Panc1 (cell line): ENCODE measurements at regions not wholly inside any gene's neighbourhood (a gene's known extent, or its start where the extent isn't known, plus 50 kb on each side); places are given as distances from the start of the nearest gene placed in this dataset.

ENCODE experiments used
- ATAC-seq: fragments of 200-7000 bp; cut with Tn5 transposase; 2 replicates; pipeline ENCODE4 v1.9.1; 2020; ENCODE audit warnings: mild to moderate bottlenecking, moderate library complexity
- BruUV-seq: library from RNA; stranded (reverse); fragments of 400-500 nt; replicated peaks from 2 replicates; lab custom pipeline; 2021; lab: Mats Ljungman, UMichigan
- CTCF ChIA-PET: fragments of 300-600 bp; sonication (Branson Sonifier 250); formaldehyde crosslinking; loops from one replicate; lab custom pipeline; 2022; ENCODE audit warnings: antibody characterized with exemption; lab: Charles Lee
- POLR2A ChIA-PET: fragments of 300-600 bp; sonication (Branson Sonifier 250); formaldehyde crosslinking; loops from one replicate; lab custom pipeline; 2022; ENCODE audit warnings: antibody characterized with exemption; lab: Charles Lee
- DNase-seq: peaks from one replicate; pipeline ENCODE4 v3.0.0-alpha.2; 2010; ENCODE audit warnings: low read depth, low spot score
- H3K27ac ChIP-seq: 2 replicates; pipeline ENCODE4 v1.5.1; 2011; ENCODE audit warnings: mild to moderate bottlenecking, low read length, inconsistent platforms
- H3K27me3 ChIP-seq: fragments of 200-500 bp; sonication (Bioruptor generic); 2 replicates; pipeline ENCODE4 v1.6.0; 2014; ENCODE audit warnings: low read length, inconsistent platforms; ENCODE audit not compliant: control insufficient read depth, insufficient read depth
- H3K36me3 ChIP-seq: fragments of 200-500 bp; sonication (Bioruptor generic); 2 replicates; pipeline ENCODE4 v1.5.1; 2014; ENCODE audit warnings: inconsistent platforms, mild to moderate bottlenecking, low read length, moderate library complexity; ENCODE audit not compliant: control insufficient read depth, insufficient read depth
- H3K4me1 ChIP-seq: 2 replicates; pipeline ENCODE4 v1.5.1; 2011; ENCODE audit warnings: inconsistent platforms, mild to moderate bottlenecking, low read length, moderate library complexity; ENCODE audit not compliant: control insufficient read depth, insufficient read depth
- H3K4me3 ChIP-seq, 2 experiments: 2 replicates each; pipeline ENCODE4 v1.5.1; 2011 to 2012; ENCODE audit warnings: low read depth in 2 of 2, low read length in 2 of 2, mild to moderate bottlenecking in 2 of 2, inconsistent platforms in 1 of 2, moderate library complexity in 1 of 2
- H3K9me3 ChIP-seq: fragments of 200-500 bp; sonication (Bioruptor generic); 2 replicates; pipeline ENCODE4 v1.5.1; 2014; ENCODE audit warnings: low read depth, mild to moderate bottlenecking, inconsistent platforms, low read length, moderate library complexity; ENCODE audit not compliant: control insufficient read depth, insufficient read depth
- POLR2AphosphoS5 ChIP-seq: IDR thresholded peaks from 2 replicates; pipeline ENCODE4 v1.6.1; 2012; ENCODE audit warnings: mild to moderate bottlenecking, low read depth, low read length, moderate library complexity
- SIN3A ChIP-seq: IDR thresholded peaks from 2 replicates; pipeline ENCODE4 v1.6.1; 2012; ENCODE audit warnings: low read depth, mild to moderate bottlenecking, low read length, moderate library complexity, borderline replicate concordance; ENCODE audit not compliant: insufficient read depth
- TCF7L2 ChIP-seq: IDR thresholded peaks from 2 replicates; pipeline ENCODE4 v1.6.1; 2011; ENCODE audit warnings: mild to moderate bottlenecking, low read depth, low read length, inconsistent platforms
- in situ Hi-C: cut with HindIII; loops from 2 replicates; pipeline ENCODE4 v1.10.0; 2016; ENCODE audit warnings: low sequenced_read_pairs, low pct_unique_long_range_greater_than_20kb
- intact Hi-C: fragments of 100-400 bp; cut with micrococcal nuclease; formaldehyde crosslinking; loops from one replicate; pipeline ENCODE4 v1.10.0; 2022; ENCODE audit not compliant: unreplicated experiment
- TF ChIP-seq, protein P1 (sequence below), 2 experiments: IDR thresholded peaks; 2 replicates each; pipeline ENCODE4 v1.6.1; 2011 to 2012; ENCODE audit warnings: low read depth in 2 of 2, control low read depth in 1 of 2, low read length in 1 of 2, mild to moderate bottlenecking in 1 of 2, moderate library complexity in 1 of 2; ENCODE audit not compliant: insufficient read depth in 1 of 2
- TF ChIP-seq, protein P2 (sequence below): fragments of 450-650 bp; IDR thresholded peaks from 2 replicates; pipeline ENCODE4 v1.5.1; 2017; ENCODE audit warnings: mild to moderate bottlenecking

DNA sequence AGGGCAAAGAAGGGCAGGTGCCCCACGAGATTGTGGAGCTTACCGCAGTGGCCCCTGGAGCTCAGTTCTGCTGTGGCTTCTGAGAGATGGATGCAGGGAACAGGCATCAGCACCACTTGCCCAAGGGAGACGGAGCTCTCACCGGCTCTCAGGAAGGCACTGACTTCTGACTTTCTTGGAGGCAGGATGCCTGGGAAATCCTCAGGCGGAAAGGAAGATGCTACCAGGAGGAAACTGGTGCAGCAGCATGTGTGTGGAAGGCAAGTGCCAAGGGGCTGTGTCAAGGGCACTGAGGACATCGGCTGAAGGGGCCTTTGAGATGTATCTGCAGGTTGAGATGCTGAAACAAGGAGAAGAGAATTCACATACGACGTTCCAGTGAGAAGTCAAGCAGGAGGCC, 64.0 kb downstream of the FOXA2 start:
- ATAC-seq (no peak), DNase-seq (no peak)
- POLR2A ChIA-PET: interaction anchor here (0.7 kb wide), 1 partner anchor 13 kb away, joined by 3 read pairs; no protein-coding TSS in a partner anchor
- Histone ChIP-seq H3K27me3 (no peaks in the 10 kb centered on the region), H3K4me3 (no peak overlapping the region), H3K4me1 (no peaks in the 10 kb centered on the region), H3K27ac (no peak overlapping the region), H3K36me3 (no peaks in the 10 kb centered on the region), H3K9me3 (no peaks in the 10 kb centered on the region)
- CTCF ChIA-PET: no interaction called here
- TF ChIP-seq, protein P1, sequence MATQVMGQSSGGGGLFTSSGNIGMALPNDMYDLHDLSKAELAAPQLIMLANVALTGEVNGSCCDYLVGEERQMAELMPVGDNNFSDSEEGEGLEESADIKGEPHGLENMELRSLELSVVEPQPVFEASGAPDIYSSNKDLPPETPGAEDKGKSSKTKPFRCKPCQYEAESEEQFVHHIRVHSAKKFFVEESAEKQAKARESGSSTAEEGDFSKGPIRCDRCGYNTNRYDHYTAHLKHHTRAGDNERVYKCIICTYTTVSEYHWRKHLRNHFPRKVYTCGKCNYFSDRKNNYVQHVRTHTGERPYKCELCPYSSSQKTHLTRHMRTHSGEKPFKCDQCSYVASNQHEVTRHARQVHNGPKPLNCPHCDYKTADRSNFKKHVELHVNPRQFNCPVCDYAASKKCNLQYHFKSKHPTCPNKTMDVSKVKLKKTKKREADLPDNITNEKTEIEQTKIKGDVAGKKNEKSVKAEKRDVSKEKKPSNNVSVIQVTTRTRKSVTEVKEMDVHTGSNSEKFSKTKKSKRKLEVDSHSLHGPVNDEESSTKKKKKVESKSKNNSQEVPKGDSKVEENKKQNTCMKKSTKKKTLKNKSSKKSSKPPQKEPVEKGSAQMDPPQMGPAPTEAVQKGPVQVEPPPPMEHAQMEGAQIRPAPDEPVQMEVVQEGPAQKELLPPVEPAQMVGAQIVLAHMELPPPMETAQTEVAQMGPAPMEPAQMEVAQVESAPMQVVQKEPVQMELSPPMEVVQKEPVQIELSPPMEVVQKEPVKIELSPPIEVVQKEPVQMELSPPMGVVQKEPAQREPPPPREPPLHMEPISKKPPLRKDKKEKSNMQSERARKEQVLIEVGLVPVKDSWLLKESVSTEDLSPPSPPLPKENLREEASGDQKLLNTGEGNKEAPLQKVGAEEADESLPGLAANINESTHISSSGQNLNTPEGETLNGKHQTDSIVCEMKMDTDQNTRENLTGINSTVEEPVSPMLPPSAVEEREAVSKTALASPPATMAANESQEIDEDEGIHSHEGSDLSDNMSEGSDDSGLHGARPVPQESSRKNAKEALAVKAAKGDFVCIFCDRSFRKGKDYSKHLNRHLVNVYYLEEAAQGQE (IDR thresholded peaks at IDR 0.05; ENCODE audit: insufficient read depth in 1 of 2, low read depth in 2 of 2, low read length in 1 of 2): no peak
- TF ChIP-seq, protein P2, sequence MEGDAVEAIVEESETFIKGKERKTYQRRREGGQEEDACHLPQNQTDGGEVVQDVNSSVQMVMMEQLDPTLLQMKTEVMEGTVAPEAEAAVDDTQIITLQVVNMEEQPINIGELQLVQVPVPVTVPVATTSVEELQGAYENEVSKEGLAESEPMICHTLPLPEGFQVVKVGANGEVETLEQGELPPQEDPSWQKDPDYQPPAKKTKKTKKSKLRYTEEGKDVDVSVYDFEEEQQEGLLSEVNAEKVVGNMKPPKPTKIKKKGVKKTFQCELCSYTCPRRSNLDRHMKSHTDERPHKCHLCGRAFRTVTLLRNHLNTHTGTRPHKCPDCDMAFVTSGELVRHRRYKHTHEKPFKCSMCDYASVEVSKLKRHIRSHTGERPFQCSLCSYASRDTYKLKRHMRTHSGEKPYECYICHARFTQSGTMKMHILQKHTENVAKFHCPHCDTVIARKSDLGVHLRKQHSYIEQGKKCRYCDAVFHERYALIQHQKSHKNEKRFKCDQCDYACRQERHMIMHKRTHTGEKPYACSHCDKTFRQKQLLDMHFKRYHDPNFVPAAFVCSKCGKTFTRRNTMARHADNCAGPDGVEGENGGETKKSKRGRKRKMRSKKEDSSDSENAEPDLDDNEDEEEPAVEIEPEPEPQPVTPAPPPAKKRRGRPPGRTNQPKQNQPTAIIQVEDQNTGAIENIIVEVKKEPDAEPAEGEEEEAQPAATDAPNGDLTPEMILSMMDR: no peak
- TF ChIP-seq TCF7L2 (no peak), SIN3A (no peak), POLR2AphosphoS5 (no peak)
- intact Hi-C loops (no loop called here), in situ Hi-C loops (no loop called here)
- BruUV-seq: no TSS peak

DNA sequence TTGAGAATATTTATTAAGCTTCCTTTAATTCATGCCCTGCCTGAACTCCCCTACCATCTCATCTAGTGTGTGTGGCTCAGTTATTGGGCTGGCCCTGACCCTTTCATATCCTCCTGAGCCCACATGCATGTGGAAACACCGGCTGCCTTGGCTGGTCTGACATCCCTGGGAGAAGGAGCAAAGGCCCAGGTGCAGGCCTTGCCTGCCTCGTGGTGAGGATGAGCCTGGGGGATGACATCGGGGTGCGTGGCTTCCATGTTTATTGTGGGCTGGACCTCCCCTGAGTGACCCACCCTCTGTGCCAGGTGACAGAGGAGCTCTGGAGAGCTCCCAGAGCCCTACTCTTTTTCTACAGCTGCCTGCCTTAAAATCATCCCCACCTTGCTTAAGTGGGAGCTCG, 69.1 kb downstream of the FOXA2 start:
- H3K27me3 ChIP-seq: no peaks in the 10 kb centered on the region
- CTCF ChIA-PET: no interaction called here
- no TSS peak for BruUV-seq
- POLR2A ChIA-PET: no interaction called here
- no peaks in the 10 kb centered on the region for H3K36me3 ChIP-seq
- no peak overlapping the region for H3K4me3 ChIP-seq
- ATAC-seq (no peak), DNase-seq (no peak)
- peaks cover 23% of the 10 kb centered on the region for H3K4me1 ChIP-seq
- in situ Hi-C loops (no loop called here), intact Hi-C loops (no loop called here)
- H3K27ac ChIP-seq: no peak overlapping the region
- TF ChIP-seq POLR2AphosphoS5 (no peak), SIN3A (no peak)
- TF ChIP-seq, protein P1 (IDR thresholded peaks at IDR 0.05; ENCODE audit: insufficient read depth in 1 of 2, low read depth in 2 of 2, low read length in 1 of 2): no peak
- H3K9me3 ChIP-seq: no peaks in the 10 kb centered on the region
